COR-L47 (cell line): ENCODE measurements at regions not wholly inside any gene's neighbourhood (a gene's known extent, or its start where the extent isn't known, plus 50 kb on each side); places are given as distances from the start of the nearest gene placed in this dataset.

Experiments used
- DNase-seq: peaks from one replicate; lab custom pipeline; 2025; lab: John Stamatoyannopoulos, UW

DNA sequence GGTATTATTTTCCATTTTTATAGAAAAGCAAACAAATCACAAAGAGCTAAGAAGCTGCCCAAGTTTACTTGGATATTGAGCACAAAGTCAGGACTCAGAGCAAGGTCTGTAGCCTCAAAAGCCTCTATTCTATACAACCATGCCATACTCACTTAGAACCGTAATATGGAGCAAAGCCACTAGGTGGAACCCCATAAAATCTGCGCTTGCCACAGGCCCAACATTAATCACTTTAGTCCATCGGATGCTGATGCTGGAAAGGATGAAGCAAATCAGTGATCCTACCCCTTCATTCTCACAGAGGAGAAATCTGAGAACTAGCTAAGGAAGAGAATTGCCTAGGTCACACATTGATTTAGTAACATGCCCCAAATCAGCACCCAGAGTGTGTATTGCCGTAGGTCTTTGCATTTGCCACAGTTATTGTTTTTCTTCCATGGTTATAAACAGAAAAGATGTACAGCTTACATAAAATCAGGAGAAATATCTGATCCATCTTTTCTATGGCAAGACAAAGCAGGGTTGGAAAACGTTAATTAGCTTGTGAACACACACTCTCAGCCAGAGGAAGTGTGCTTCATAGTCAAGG, 56.7 kb upstream of the RAB38 start:
- peak; percentile 42 for DNase-seq

DNA sequence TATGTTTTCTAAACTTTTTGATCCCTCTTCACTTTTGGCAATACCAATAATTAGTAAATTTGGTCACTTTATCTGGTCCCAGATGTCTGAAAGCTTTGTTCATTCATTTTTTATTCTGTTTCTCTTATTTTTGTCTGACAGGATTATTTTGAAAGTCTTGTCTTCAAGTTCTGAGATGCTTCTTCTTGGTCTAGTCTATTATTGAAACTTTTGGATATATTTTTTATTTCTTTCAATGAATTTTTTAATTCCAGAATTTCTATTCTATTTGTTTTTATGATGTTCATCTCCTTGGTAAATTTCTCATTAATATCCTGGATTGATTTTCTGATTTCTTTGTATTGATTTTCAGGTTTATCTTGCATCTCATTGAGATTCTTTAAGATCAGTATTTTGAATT, 54.1 kb upstream of the RAB38 start:
- DNase-seq = no peak
